LHCN-M2 (cell line): ENCODE measurements at regions not wholly inside any gene's neighbourhood (a gene's known extent, or its start where the extent isn't known, plus 50 kb on each side); places are given as distances from the start of the nearest gene placed in this dataset.

Source experiments
- DNase-seq: peaks from one replicate; pipeline ENCODE4 v3.0.0-alpha.2; 2012; ENCODE audit warnings: low read depth

GRCh38 chr14:58813745-58814144 is 176.0 kb downstream of the DACT1 start:
- no peak for DNase-seq

- no peak for DNase-seq
Observed at GRCh38 chr14:58814466-58814865, 176.7 kb downstream of the DACT1 start.

- peak; percentile 80 for DNase-seq
Observed at GRCh38 chr14:58815161-58815701, 177.5 kb downstream of the DACT1 start.

- no peak for DNase-seq
Observed at GRCh38 chr14:58815794-58816193, 178.0 kb downstream of the DACT1 start.

GRCh38 chr14:58816416-58817115 is 178.8 kb downstream of the DACT1 start:
- DNase-seq: no peak

GRCh38 chr14:58817846-58818245 is 180.1 kb downstream of the DACT1 start:
- peak; percentile 42 for DNase-seq

- DNase-seq: no peak
Observed at GRCh38 chr14:58820032-58820431, 182.3 kb downstream of the DACT1 start.

GRCh38 chr14:58821421-58821820 is 183.7 kb downstream of the DACT1 start:
- no peak for DNase-seq

GRCh38 chr14:58822856-58823255 is 185.1 kb downstream of the DACT1 start:
- DNase-seq: no peak

GRCh38 chr14:58823312-58823711 is 185.6 kb downstream of the DACT1 start:
- no peak for DNase-seq

- no peak for DNase-seq
Observed at GRCh38 chr14:58824106-58824505, 186.3 kb downstream of the DACT1 start.

- no peak for DNase-seq
Observed at GRCh38 chr14:58824796-58825195, 187.0 kb downstream of the DACT1 start.

GRCh38 chr14:58825606-58826005 is 187.8 kb downstream of the DACT1 start:
- no peak for DNase-seq

- DNase-seq: no peak
Observed at GRCh38 chr14:58826845-58827686, 189.3 kb downstream of the DACT1 start.

- DNase-seq: no peak
Observed at GRCh38 chr14:58828298-58828697, 190.5 kb downstream of the DACT1 start.

GRCh38 chr14:58829594-58829993 is 191.8 kb downstream of the DACT1 start:
- no peak for DNase-seq

GRCh38 chr14:58830121-58830520 is 192.4 kb downstream of the DACT1 start:
- DNase-seq: no peak

GRCh38 chr14:58832095-58832521 is 194.3 kb downstream of the DACT1 start:
- DNase-seq: no peak

- no peak for DNase-seq
Observed at GRCh38 chr14:58833634-58834378, 196.0 kb downstream of the DACT1 start.

- no peak for DNase-seq
Observed at GRCh38 chr14:58836303-58836974, 198.7 kb downstream of the DACT1 start.

GRCh38 chr14:58839233-58839632 is 201.5 kb downstream of the DACT1 start:
- no peak for DNase-seq
